MM.1S (cell line): ENCODE measurements at regions not wholly inside any gene's neighbourhood (a gene's known extent, or its start where the extent isn't known, plus 50 kb on each side); places are given as distances from the start of the nearest gene placed in this dataset.

ENCODE experiments used
- DNase-seq: peaks from one replicate; pipeline ENCODE4 v3.0.0-alpha.2; 2015
- H2AFZ ChIP-seq: fragments of 300-600 bp; sonication (generic); 2 replicates; pipeline ENCODE4 v1.6.0; 2016; ENCODE audit warnings: antibody characterized with exemption, low read length
- H3F3A ChIP-seq: fragments of 300-600 bp; sonication (generic); 2 replicates; pipeline ENCODE4 v1.6.1; 2016; ENCODE audit warnings: mild to moderate bottlenecking, antibody characterized with exemption, low read length, moderate library complexity, mixed read lengths; ENCODE audit not compliant: insufficient read depth
- H3K27ac ChIP-seq: fragments of 300-600 bp; sonication (generic); 2 replicates; pipeline ENCODE4 v1.5.1; 2016; ENCODE audit warnings: mild to moderate bottlenecking, low read length
- H3K27me3 ChIP-seq: fragments of 300-600 bp; sonication (generic); replicated peaks from 2 replicates; pipeline ENCODE4 v1.6.0; 2016; ENCODE audit warnings: low read length; ENCODE audit not compliant: insufficient read depth
- H3K36me3 ChIP-seq: fragments of 300-600 bp; sonication (generic); replicated peaks from 2 replicates; pipeline ENCODE4 v1.6.1; 2016; ENCODE audit warnings: mild to moderate bottlenecking, low read length, mixed read lengths; ENCODE audit not compliant: insufficient read depth
- H3K4me1 ChIP-seq: fragments of 300-600 bp; sonication (generic); 2 replicates; pipeline ENCODE4 v1.6.1; 2016; ENCODE audit warnings: low read length, mixed read lengths
- H3K4me2 ChIP-seq: fragments of 300-600 bp; sonication (generic); 2 replicates; pipeline ENCODE4 v1.6.0; 2016; ENCODE audit warnings: low read depth, low read length
- H3K4me3 ChIP-seq: fragments of 300-600 bp; sonication (generic); 2 replicates; pipeline ENCODE4 v1.5.1; 2016; ENCODE audit warnings: low read length, mixed read lengths
- H3K79me2 ChIP-seq: fragments of 300-600 bp; sonication (generic); 2 replicates; pipeline ENCODE4 v1.6.1; 2016; ENCODE audit warnings: mixed run types, low read length, mixed read lengths
- H3K9ac ChIP-seq: fragments of 300-600 bp; sonication (generic); 2 replicates; pipeline ENCODE4 v1.6.1; 2016; ENCODE audit warnings: low read length, mixed read lengths
- H3K9me2 ChIP-seq: fragments of 300-600 bp; sonication (generic); replicated peaks from 2 replicates; pipeline ENCODE4 v1.6.1; 2016; ENCODE audit warnings: mild to moderate bottlenecking, low read length, mixed read lengths; ENCODE audit not compliant: insufficient read depth
- H3K9me3 ChIP-seq: fragments of 300-600 bp; sonication (generic); replicated peaks from 2 replicates; pipeline ENCODE4 v1.6.1; 2016; ENCODE audit warnings: mild to moderate bottlenecking, low read length, mixed read lengths; ENCODE audit not compliant: insufficient read depth
- H4K20me1 ChIP-seq: fragments of 300-600 bp; sonication (generic); 2 replicates; pipeline ENCODE4 v1.6.1; 2016; ENCODE audit warnings: mild to moderate bottlenecking, low read length, moderate library complexity, mixed read lengths; ENCODE audit not compliant: insufficient read depth
- CTCF ChIP-seq: fragments of 300-600 bp; sonication (generic); IDR thresholded peaks from 2 replicates; pipeline ENCODE4 v1.5.1; 2016; ENCODE audit warnings: antibody characterized with exemption, low read length, mixed read lengths
- EZH2 ChIP-seq: fragments of 300-600 bp; sonication (generic); optimal IDR thresholded peaks from 2 replicates; pipeline ENCODE3; 2017; ENCODE audit warnings: low read depth, mild to moderate bottlenecking, antibody characterized with exemption, low read length, mixed read lengths
- EZH2phosphoT487 ChIP-seq: fragments of 300-600 bp; sonication (generic); IDR thresholded peaks from 2 replicates; pipeline ENCODE4 v1.6.1; 2018; ENCODE audit warnings: antibody characterized with exemption, low read length

- no peak overlapping the region for H3K27ac ChIP-seq
- no peaks in the 10 kb centered on the region for H3K9me2 ChIP-seq
- no peak for DNase-seq
- H4K20me1 ChIP-seq: no peaks in the 10 kb centered on the region
- H3K4me1 ChIP-seq: peaks cover 13% of the 10 kb centered on the region
- H3K79me2 ChIP-seq: no peaks in the 10 kb centered on the region
- H2AFZ ChIP-seq: no peak overlapping the region
- no peaks in the 10 kb centered on the region for H3K36me3 ChIP-seq
- no peaks in the 10 kb centered on the region for H3K9me3 ChIP-seq
- H3F3A ChIP-seq: peaks cover 11% of the 10 kb centered on the region
- H3K27me3 ChIP-seq: no peaks in the 10 kb centered on the region
- no peak overlapping the region for H3K9ac ChIP-seq
- H3K4me2 ChIP-seq: no peak overlapping the region
- H3K4me3 ChIP-seq: no peak overlapping the region
- TF ChIP-seq CTCF (no peak), EZH2phosphoT487 (no peak), EZH2 (no peak)
These were observed 174.2 kb upstream of the INHBA start for GRCh38 chr7:41877118-41877517.

GRCh38 chr7:41875513-41875912 is 172.6 kb upstream of the INHBA start:
- Histone ChIP-seq H3K4me1 (peaks cover under 1% of the 10 kb centered on the region), H3K36me3 (no peaks in the 10 kb centered on the region), H3K27ac (no peak overlapping the region), H3K27me3 (no peaks in the 10 kb centered on the region), H3K4me3 (no peak overlapping the region), H3K9me2 (no peaks in the 10 kb centered on the region), H3K9ac (no peak overlapping the region), H2AFZ (no peak overlapping the region), H3F3A (no peaks in the 10 kb centered on the region), H4K20me1 (no peaks in the 10 kb centered on the region), H3K9me3 (no peaks in the 10 kb centered on the region), H3K4me2 (no peak overlapping the region), H3K79me2 (no peaks in the 10 kb centered on the region)
- TF ChIP-seq EZH2 (no peak), CTCF (no peak), EZH2phosphoT487 (no peak)
- no peak for DNase-seq

- no peak overlapping the region for H3K4me3 ChIP-seq
- no peak for TF ChIP-seq EZH2phosphoT487
- TF ChIP-seq EZH2: no peak
- no peaks in the 10 kb centered on the region for H3K79me2 ChIP-seq
- no peak overlapping the region for H3K9ac ChIP-seq
- no peak overlapping the region for H3K27ac ChIP-seq
- H4K20me1 ChIP-seq: no peaks in the 10 kb centered on the region
- no peaks in the 10 kb centered on the region for H3K9me2 ChIP-seq
- no peaks in the 10 kb centered on the region for H3K36me3 ChIP-seq
- no peak overlapping the region for H2AFZ ChIP-seq
- H3K4me1 ChIP-seq: no peaks in the 10 kb centered on the region
- H3K27me3 ChIP-seq: no peaks in the 10 kb centered on the region
- H3K4me2 ChIP-seq: no peak overlapping the region
- no peaks in the 10 kb centered on the region for H3F3A ChIP-seq
- H3K9me3 ChIP-seq: no peaks in the 10 kb centered on the region
- no peak for DNase-seq
These were observed 171.4 kb upstream of the INHBA start for GRCh38 chr7:41874201-41874785.

GRCh38 chr7:41873741-41874140 is 170.9 kb upstream of the INHBA start:
- Histone ChIP-seq H3K4me1 (no peaks in the 10 kb centered on the region), H3K4me2 (no peak overlapping the region), H3K9me3 (no peaks in the 10 kb centered on the region), H3K79me2 (no peaks in the 10 kb centered on the region), H3K4me3 (no peak overlapping the region), H3K36me3 (no peaks in the 10 kb centered on the region), H3K27me3 (no peaks in the 10 kb centered on the region), H3F3A (no peaks in the 10 kb centered on the region), H2AFZ (no peak overlapping the region), H3K9me2 (no peaks in the 10 kb centered on the region), H3K27ac (no peak overlapping the region), H3K9ac (no peak overlapping the region), H4K20me1 (no peaks in the 10 kb centered on the region)
- DNase-seq: no peak
- no peak for TF ChIP-seq EZH2phosphoT487
- TF ChIP-seq EZH2: no peak
- TF ChIP-seq CTCF: no peak
